GM18858 (cell line): ENCODE measurements at regions not wholly inside any gene's neighbourhood (a gene's known extent, or its start where the extent isn't known, plus 50 kb on each side); places are given as distances from the start of the nearest gene placed in this dataset.

ENCODE experiments used
- ATAC-seq: cut with Tn5 transposase; IDR thresholded peaks from one replicate; pipeline ENCODE4 v1.9.1; 2021; ENCODE audit not compliant: unreplicated experiment

GRCh38 chr6:22925920-22926789 is 356.8 kb downstream of the HDGFL1 start:
- no peak for ATAC-seq

- ATAC-seq = no peak
Observed at GRCh38 chr6:22926790-22927354, 357.5 kb downstream of the HDGFL1 start.

DNA sequence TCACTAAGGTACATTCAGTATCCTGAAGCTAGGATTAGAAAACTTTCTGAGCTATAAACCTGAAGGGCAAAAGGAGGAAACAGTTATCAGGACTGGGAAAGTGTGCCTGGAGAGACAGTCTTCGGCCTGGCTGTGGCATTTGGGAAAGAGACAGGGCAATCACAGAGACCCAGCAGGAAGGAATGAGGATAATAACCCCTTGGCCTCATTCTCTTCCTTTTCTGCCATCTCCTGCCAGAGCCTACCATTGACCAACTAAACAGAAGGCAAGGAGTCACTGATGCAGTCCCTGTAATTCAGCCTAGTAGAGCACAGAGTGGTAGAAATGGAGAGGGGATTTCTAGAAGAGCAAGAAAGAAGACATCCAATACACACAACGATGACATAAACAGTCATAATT is 359.4 kb downstream of the HDGFL1 start:
- ATAC-seq = no peak

DNA sequence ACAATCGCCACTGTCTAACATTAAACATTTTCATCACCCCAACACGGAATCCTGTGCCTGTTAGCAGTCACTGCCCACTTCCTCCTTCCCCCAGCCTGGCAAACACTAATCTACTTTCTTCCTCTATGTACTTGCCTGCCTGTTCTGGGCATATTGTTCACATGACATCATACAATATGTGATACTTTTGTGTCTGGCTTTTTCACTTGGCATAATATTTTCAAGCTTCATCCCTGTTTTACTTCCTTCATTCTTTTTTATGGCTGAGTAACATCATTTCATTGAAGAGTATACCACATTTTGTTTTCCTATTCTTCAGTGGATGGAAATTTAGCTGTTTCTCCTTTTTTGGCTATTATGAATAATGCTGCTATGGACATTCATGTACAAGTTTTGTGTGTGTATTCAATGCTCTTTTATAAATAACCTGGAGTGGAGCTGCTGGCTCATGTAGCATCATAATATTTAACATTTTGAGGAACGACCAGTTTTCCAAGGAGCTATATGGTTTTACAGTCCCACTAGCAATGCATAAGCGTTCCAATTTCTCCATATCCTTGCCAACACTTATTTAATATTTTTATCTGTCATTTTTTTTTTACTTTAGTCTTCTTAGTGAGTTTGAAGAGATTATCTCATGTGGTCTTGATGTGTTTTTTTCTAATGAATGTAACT is 360.1 kb downstream of the HDGFL1 start:
- no peak for ATAC-seq

GRCh38 chr6:22940581-22941290 is 371.4 kb downstream of the HDGFL1 start:
- no peak for ATAC-seq

DNA sequence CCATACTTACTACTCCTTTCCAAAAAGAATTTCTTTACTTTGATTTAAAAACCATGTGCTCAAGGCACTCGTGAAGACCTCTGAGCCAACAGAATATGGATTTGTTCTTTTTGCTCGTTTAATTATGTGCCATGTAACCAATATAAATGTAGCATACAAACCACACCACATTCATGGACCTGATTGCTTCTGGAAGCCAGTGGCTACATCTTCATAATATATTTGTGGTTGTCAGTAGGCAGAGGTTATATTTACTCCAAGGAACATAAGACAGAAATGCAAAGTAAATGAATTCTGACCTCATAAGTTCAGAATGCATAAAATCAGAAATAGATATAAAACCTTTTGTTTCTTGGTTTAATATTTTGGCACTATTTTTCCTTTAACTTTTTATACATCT is 373.0 kb downstream of the HDGFL1 start:
- ATAC-seq = no peak

GRCh38 chr6:22943327-22943726 is 374.0 kb downstream of the HDGFL1 start:
- no peak for ATAC-seq

- ATAC-seq = no peak
Observed at GRCh38 chr6:22949967-22950366, 380.6 kb downstream of the HDGFL1 start.

GRCh38 chr6:22952097-22952496 is 382.7 kb downstream of the HDGFL1 start:
- ATAC-seq = no peak

DNA sequence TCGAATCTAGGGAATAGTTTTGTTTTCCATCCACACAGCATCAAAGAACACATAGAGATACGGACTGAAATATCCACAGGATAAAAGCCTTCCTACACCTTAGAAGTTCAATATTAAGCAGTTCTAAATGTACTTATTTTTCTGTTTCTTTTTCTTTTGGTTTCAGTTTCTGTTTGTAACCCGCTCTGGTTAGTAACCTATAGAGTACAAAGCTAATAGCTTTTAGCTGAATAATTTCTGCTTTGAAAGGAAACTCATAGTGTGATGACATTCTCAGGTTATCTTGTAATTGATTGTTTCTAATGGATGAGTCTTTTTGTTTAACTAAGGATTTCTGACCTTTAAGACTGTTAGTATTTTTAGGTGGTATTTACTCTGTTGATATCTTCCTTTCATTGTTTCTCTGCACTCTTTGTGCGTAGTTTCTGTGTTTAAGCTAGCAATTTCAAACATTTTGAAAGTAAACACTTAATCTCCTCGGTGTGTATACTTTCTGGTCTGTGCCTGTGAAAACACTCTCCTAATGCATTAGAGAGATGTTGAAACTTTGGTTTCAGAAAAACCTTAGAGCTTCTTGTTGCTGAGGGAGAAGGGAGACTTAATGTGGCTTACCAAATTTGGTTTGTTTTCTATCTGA is 385.5 kb downstream of the HDGFL1 start:
- peak; percentile 75 for ATAC-seq

- ATAC-seq = no peak
Observed at GRCh38 chr6:22956029-22956681, 386.8 kb downstream of the HDGFL1 start.

DNA sequence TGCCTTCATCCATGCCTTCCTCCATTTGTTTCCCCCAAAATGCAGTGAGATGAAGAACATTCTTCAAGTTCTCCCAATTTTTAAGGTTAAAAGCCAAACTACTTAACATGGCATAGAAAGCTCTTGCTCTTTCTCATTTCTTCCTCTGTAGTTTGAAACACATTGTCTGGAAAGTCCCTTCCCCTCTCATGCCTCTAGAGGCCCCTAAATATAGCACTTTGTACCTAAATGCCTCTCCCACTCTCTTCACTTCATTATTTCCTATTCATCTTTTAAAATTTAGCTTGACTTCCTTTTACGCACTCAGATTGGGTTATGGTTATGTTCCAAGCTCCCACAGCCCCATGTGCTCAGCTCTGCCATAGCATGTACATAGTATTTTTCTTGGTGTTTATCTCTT is 389.3 kb downstream of the HDGFL1 start:
- ATAC-seq = no peak

GRCh38 chr6:22959571-22959970 is 390.2 kb downstream of the HDGFL1 start:
- no peak for ATAC-seq

GRCh38 chr6:22964334-22964733 is 395.0 kb downstream of the HDGFL1 start:
- no peak for ATAC-seq

- no peak for ATAC-seq
Observed at GRCh38 chr6:22965889-22966288, 396.5 kb downstream of the HDGFL1 start.

GRCh38 chr6:22966691-22967422 is 397.5 kb downstream of the HDGFL1 start:
- no peak for ATAC-seq

DNA sequence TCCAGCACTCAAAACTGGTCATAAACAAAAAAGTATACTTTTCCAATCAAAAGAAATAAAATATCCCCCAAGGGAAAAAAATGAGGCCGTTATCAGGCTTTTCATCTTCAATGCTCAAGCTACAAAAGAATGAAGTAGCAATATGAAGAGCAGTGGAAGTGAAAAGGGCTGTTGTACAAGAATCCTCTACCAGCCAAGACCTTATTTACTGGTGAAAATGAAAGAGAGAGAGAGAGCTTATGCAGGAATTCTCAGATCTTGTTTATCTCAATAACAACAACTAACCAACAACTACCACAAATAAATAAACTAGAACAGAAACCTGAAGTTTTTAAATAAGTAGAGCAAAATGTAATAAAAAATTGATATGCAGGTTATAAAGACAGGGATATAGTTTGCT is 400.6 kb downstream of the HDGFL1 start:
- no peak for ATAC-seq

- ATAC-seq = no peak
Observed at GRCh38 chr6:22972771-22973170, 403.4 kb downstream of the HDGFL1 start.

DNA sequence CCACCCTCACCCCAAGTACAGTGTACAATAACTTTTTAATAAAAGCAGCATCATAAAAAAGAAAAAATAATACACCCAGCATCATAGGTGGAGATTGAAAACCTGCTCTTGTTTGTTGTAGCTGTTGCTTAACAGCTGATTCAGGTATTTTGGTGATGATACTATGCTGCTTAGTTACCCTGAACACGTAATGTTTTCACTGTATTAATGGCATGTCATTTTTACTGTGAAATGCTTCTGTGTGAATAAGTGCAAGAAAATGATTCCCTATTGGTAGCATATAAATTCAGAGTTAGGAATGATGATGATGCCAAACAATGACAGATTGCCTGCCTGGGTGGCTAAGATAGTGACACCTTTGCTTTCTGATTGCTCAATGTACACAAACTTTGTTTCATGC is 405.7 kb downstream of the HDGFL1 start:
- ATAC-seq = no peak

DNA sequence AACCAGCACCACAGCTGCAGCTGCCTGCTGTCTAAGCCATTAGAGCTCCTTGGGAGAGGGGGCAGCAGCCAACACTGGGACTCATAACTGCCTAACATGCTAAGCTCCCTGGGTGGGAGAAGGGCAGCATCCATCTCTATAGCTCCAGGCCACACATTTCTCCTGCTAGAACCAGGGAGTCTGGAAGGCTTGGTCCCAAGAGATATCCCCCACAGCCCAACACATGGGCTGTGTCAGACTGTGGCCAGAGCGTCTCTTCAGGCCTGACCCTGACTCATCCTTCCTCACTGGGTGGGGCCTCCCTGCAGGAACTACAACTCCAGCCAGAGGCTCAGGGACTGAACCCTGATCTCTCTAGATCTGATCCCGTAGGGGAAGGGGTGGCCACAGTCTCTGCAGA is 411.1 kb downstream of the HDGFL1 start:
- no peak for ATAC-seq
